Endothelial cell of umbilical vein (primary cell): ENCODE measurements at regions not wholly inside any gene's neighbourhood (a gene's known extent, or its start where the extent isn't known, plus 50 kb on each side); places are given as distances from the start of the nearest gene placed in this dataset.

Experiments used
- BruUV-seq: library from RNA; stranded (reverse); fragments of 400-500 nt; replicated peaks from 2 replicates; lab custom pipeline; 2021; lab: Mats Ljungman, UMichigan
- CTCF ChIA-PET: fragments of 300-600, 350-600 bp; sonication (Branson Sonifier 250); formaldehyde crosslinking; loops from one replicate; lab custom pipeline; 2021; ENCODE audit warnings: antibody characterized with exemption, inconsistent platforms; lab: Charles Lee
- POLR2A ChIA-PET: fragments of 300-600, 350-600 bp; sonication (Branson Sonifier 250); formaldehyde crosslinking; loops from one replicate; lab custom pipeline; 2021; ENCODE audit warnings: antibody characterized with exemption, inconsistent platforms; lab: Charles Lee
- DNase-seq: peaks from one replicate; pipeline ENCODE4 v3.0.0-alpha.2; 2011; ENCODE audit warnings: low read depth, low spot score
- FAIRE-seq: peaks from 2 replicates; lab custom pipeline; 2011; peaks lifted over from hg19 to GRCh38; lab: Jason Lieb, UNC
- H2AFZ ChIP-seq: 2 replicates; pipeline ENCODE4 v1.6.0; 2012; ENCODE audit warnings: low read depth, low read length, control low read depth, inconsistent platforms
- H3K27ac ChIP-seq: 2 replicates; pipeline ENCODE4 v1.5.1; 2011; ENCODE audit warnings: low read depth, mild to moderate bottlenecking, control low read depth, low read length, moderate library complexity; ENCODE audit not compliant: insufficient read depth
- H3K27me3 ChIP-seq, 2 experiments: 2 replicates each; pipeline versions ENCODE4 v1.6.0 to v1.6.1; 2011; ENCODE audit warnings: low read length in 2 of 2, mixed read lengths in 1 of 2; ENCODE audit not compliant: control insufficient read depth in 2 of 2, insufficient read depth in 2 of 2
- H3K36me3 ChIP-seq, 2 experiments: 2 replicates in 1 of 2; 3 replicates in 1 of 2; pipeline ENCODE4 v1.5.1; 2011; ENCODE audit warnings: low read length in 2 of 2, mild to moderate bottlenecking in 1 of 2, moderate library complexity in 1 of 2; ENCODE audit not compliant: control insufficient read depth in 2 of 2, insufficient read depth in 2 of 2; ENCODE audit errors: extremely low read depth in 1 of 2
- H3K4me1 ChIP-seq: 3 replicates; pipeline ENCODE4 v1.5.1; 2011; ENCODE audit warnings: mild to moderate bottlenecking, low read length; ENCODE audit not compliant: control insufficient read depth, insufficient read depth; ENCODE audit errors: extremely low read depth
- H3K4me2 ChIP-seq: 2 replicates; pipeline ENCODE4 v1.6.1; 2011; ENCODE audit warnings: low read length, control low read depth, mixed read lengths; ENCODE audit not compliant: insufficient read depth
- H3K4me3 ChIP-seq, 3 experiments: fragments of 200-600 bp in 1 of 3; sonication (generic), shearing (Covaris generic) in 1 of 3; replicated peaks in 1 of 3; 2 replicates each; pipeline ENCODE4 v1.5.1; 2011 to 2016; ENCODE audit warnings: control low read depth in 3 of 3, low read length in 3 of 3, mild to moderate bottlenecking in 2 of 3, inconsistent platforms in 1 of 3, low read depth in 1 of 3, moderate library complexity in 1 of 3; ENCODE audit not compliant: insufficient read depth in 1 of 3
- H3K79me2 ChIP-seq: 2 replicates; pipeline ENCODE4 v1.6.0; 2012; ENCODE audit warnings: low read length, inconsistent platforms; ENCODE audit not compliant: control insufficient read depth, insufficient read depth
- H3K9ac ChIP-seq: replicated peaks from 2 replicates; pipeline ENCODE3; 2011; ENCODE audit warnings: low read length, control low read depth; ENCODE audit not compliant: insufficient read depth; ENCODE audit errors: extremely low read depth
- H3K9me1 ChIP-seq: replicated peaks from 3 replicates; pipeline ENCODE4 v1.6.0; 2011; ENCODE audit warnings: mild to moderate bottlenecking, low read length; ENCODE audit not compliant: control insufficient read depth, insufficient read depth; ENCODE audit errors: extremely low read depth
- H3K9me3 ChIP-seq: replicated peaks from 2 replicates; pipeline ENCODE4 v1.5.1; 2012; ENCODE audit warnings: low read length, inconsistent platforms; ENCODE audit not compliant: control insufficient read depth, insufficient read depth
- H4K20me1 ChIP-seq: replicated peaks from 2 replicates; pipeline ENCODE3; 2011; ENCODE audit warnings: mild to moderate bottlenecking, low read length; ENCODE audit not compliant: control insufficient read depth, insufficient read depth; ENCODE audit errors: extremely low read depth
- EZH2 ChIP-seq: IDR thresholded peaks from 2 replicates; pipeline ENCODE4 v1.6.1; 2012; ENCODE audit warnings: borderline replicate concordance, low read depth, mild to moderate bottlenecking, moderate library complexity, low read length, inconsistent platforms; ENCODE audit not compliant: severe bottlenecking
- FOS ChIP-seq: IDR thresholded peaks from 2 replicates; pipeline ENCODE4 v1.6.1; 2011; ENCODE audit warnings: mild to moderate bottlenecking, low read length, moderate library complexity, borderline replicate concordance; ENCODE audit not compliant: insufficient read depth
- GATA2 ChIP-seq: IDR thresholded peaks from 2 replicates; pipeline ENCODE4 v1.7.0; 2011; ENCODE audit warnings: low read depth, mild to moderate bottlenecking, moderate library complexity, mixed read lengths, low read length; ENCODE audit not compliant: insufficient read length, insufficient read depth
- JUN ChIP-seq: IDR thresholded peaks from 2 replicates; pipeline ENCODE4 v1.6.1; 2011; ENCODE audit warnings: borderline replicate concordance, low read depth; ENCODE audit not compliant: insufficient read length, insufficient read depth
- MYC ChIP-seq: IDR thresholded peaks from one replicate; pipeline ENCODE4 v1.6.1; 2011; ENCODE audit warnings: mild to moderate bottlenecking, low read depth, low read length
- POLR2A ChIP-seq: IDR thresholded peaks from 2 replicates; pipeline ENCODE4 v1.6.1; 2012; ENCODE audit warnings: low read depth, mild to moderate bottlenecking, control low read depth, low read length
- POLR2AphosphoS5 ChIP-seq: IDR thresholded peaks from 2 replicates; pipeline ENCODE4 v1.6.1; 2012; ENCODE audit warnings: low read depth, mild to moderate bottlenecking, control low read depth, low read length, moderate library complexity; ENCODE audit not compliant: insufficient read depth
- dilution Hi-C: fragments of 300-500 bp; cut with MboI; formaldehyde crosslinking; loops from one replicate; pipeline ENCODE4 v1.15.0; 2019; ENCODE audit warnings: low sequenced_read_pairs; ENCODE audit not compliant: extremely low pct_ligation_motif_present
- intact Hi-C: fragments of 100-400 bp; cut with micrococcal nuclease; formaldehyde crosslinking; loops from one replicate; pipeline ENCODE4 v1.10.0; 2022
- TF ChIP-seq, protein P1 (sequence below): IDR thresholded peaks from 2 replicates; pipeline ENCODE4 v1.6.1; 2011; ENCODE audit not compliant: insufficient read depth, insufficient read length
- TF ChIP-seq, protein P2 (sequence below), 2 donors: IDR thresholded peaks; 1 replicate in 1 of 2; 2 replicates in 1 of 2; pipeline ENCODE4 v1.5.1; 2011; ENCODE audit warnings: low read length in 2 of 2, mild to moderate bottlenecking in 2 of 2, moderate library complexity in 2 of 2, control low read depth in 1 of 2, inconsistent platforms in 1 of 2, low read depth in 1 of 2; ENCODE audit not compliant: insufficient read depth in 1 of 2; ENCODE audit errors: extremely low read depth in 1 of 2

DNA sequence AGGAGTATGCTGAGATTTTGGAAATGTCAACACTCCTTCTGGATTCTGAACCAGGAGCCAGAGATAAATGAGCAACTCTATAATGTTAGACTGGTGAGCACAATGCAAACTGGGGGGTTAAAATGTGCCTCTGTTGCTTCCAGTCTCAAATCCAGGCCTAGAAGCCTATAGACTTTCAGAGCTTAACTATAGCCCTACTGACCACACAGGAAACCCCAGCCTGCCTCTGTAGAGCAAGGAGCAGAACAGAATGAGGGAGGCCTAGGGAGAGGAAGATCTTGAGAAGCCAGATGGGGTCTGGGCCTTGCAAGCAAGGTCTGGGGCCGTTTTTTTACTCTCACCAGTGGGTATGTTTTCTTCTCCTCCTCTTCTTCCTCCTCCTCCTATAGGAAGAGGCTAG, 225.4 kb upstream of the KITLG start:
- ChIA-PET CTCF (interaction anchor here (0.9 kb wide), 1 partner anchor 39 kb away, joined by 3 read pairs; no protein-coding TSS in a partner anchor), POLR2A (interaction anchor here (0.7 kb wide), 1 partner anchor 166 kb away, joined by 5 read pairs; no protein-coding TSS in a partner anchor)
- H3K27ac ChIP-seq, result no peak overlapping the region
- no peak overlapping the region for H3K9ac ChIP-seq
- H3K79me2 ChIP-seq, result no peaks in the 10 kb centered on the region
- TF ChIP-seq EZH2 (no peak), POLR2A (no peak), GATA2 (no peak), POLR2AphosphoS5 (no peak), JUN (no peak), MYC (no peak)
- TF ChIP-seq, protein P1, sequence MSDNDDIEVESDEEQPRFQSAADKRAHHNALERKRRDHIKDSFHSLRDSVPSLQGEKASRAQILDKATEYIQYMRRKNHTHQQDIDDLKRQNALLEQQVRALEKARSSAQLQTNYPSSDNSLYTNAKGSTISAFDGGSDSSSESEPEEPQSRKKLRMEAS, result no peak
- dilution Hi-C loops (no loop called here), intact Hi-C loops (no loop called here)
- peak overlapping the region; percentile 3 for H2AFZ ChIP-seq
- H4K20me1 ChIP-seq, result no peaks in the 10 kb centered on the region
- H3K9me3 ChIP-seq, result no peaks in the 10 kb centered on the region
- DNase-seq (no peak), FAIRE-seq (no peak)
- H3K27me3 ChIP-seq, result no peaks in the 10 kb centered on the region
- no peaks in the 10 kb centered on the region for H3K36me3 ChIP-seq
- no peak overlapping the region for H3K4me3 ChIP-seq
- no peaks in the 10 kb centered on the region for H3K9me1 ChIP-seq
- H3K4me1 ChIP-seq, result no peaks in the 10 kb centered on the region
- BruUV-seq, result no TSS peak
- no peak overlapping the region for H3K4me2 ChIP-seq

DNA sequence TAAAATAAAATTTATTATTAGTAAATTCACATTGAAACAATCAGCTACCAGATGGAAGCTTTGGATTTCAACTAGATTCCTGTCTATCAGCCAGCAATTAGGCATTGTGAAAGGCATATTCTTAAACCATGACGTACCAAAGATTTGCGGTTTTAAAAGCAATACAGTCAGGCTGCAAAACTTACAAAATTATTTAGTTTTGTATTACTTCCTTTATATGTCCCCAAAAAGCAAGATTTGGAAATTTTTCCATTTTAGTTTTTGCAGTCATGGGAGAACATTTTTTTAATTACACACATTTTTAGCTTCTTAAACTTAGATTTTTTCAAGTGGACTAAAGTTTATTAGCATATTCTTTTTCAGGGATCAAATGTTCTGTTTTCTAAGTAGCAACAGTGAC, 225.0 kb upstream of the KITLG start:
- POLR2A ChIA-PET, result no interaction called here
- H2AFZ ChIP-seq, result no peak overlapping the region

More for the DNA sequence above, 225.0 kb upstream of the KITLG start:
- Histone ChIP-seq H3K79me2 (no peaks in the 10 kb centered on the region), H3K27me3 (no peaks in the 10 kb centered on the region), H4K20me1 (no peaks in the 10 kb centered on the region), H3K4me3 (no peak overlapping the region), H3K4me2 (no peak overlapping the region), H3K9me3 (no peaks in the 10 kb centered on the region), H3K9ac (no peak overlapping the region), H3K9me1 (no peaks in the 10 kb centered on the region), H3K27ac (no peak overlapping the region), H3K36me3 (no peaks in the 10 kb centered on the region), H3K4me1 (no peaks in the 10 kb centered on the region)
- TF ChIP-seq, protein P2, sequence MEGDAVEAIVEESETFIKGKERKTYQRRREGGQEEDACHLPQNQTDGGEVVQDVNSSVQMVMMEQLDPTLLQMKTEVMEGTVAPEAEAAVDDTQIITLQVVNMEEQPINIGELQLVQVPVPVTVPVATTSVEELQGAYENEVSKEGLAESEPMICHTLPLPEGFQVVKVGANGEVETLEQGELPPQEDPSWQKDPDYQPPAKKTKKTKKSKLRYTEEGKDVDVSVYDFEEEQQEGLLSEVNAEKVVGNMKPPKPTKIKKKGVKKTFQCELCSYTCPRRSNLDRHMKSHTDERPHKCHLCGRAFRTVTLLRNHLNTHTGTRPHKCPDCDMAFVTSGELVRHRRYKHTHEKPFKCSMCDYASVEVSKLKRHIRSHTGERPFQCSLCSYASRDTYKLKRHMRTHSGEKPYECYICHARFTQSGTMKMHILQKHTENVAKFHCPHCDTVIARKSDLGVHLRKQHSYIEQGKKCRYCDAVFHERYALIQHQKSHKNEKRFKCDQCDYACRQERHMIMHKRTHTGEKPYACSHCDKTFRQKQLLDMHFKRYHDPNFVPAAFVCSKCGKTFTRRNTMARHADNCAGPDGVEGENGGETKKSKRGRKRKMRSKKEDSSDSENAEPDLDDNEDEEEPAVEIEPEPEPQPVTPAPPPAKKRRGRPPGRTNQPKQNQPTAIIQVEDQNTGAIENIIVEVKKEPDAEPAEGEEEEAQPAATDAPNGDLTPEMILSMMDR (IDR thresholded peaks at IDR 0.05; ENCODE audit: extremely low read depth in 1 of 2, insufficient read depth in 1 of 2, low read depth in 1 of 2, low read length in 2 of 2), result no peak
- no peak for TF ChIP-seq FOS
- no peak for TF ChIP-seq POLR2A
- TF ChIP-seq POLR2AphosphoS5, result no peak
- no peak for TF ChIP-seq EZH2
- TF ChIP-seq, protein P1, result no peak
- no peak for TF ChIP-seq GATA2
- TF ChIP-seq JUN, result no peak
- no peak for TF ChIP-seq MYC
- intact Hi-C loops, result no loop called here
- no TSS peak for BruUV-seq
- DNase-seq, result no peak
- dilution Hi-C loops, result no loop called here
- CTCF ChIA-PET, result interaction anchor here (1.0 kb wide), 1 partner anchor 16 kb away, joined by 3 read pairs; no protein-coding TSS in a partner anchor
- no peak for FAIRE-seq
